Heart right ventricle (tissue), 16 donors: ENCODE measurements at regions not wholly inside any gene's neighbourhood (a gene's known extent, or its start where the extent isn't known, plus 50 kb on each side); places are given as distances from the start of the nearest gene placed in this dataset.
"Not testable (repeated sequence)": the region's sequence is repeated elsewhere in the genome, so short reads cannot be mapped to it uniquely, and the experiment has no call there.

Source experiments
- ATAC-seq, 8 donors: fragments of 200-7000 bp; cut with Tn5 transposase; one replicate each; pipeline ENCODE4 v1.9.1; 2020; ENCODE audit warnings: mild to moderate bottlenecking in 8 of 8, moderate library complexity in 8 of 8, moderate number of reproducible peaks in 1 of 8
- DNase-seq, 2 donors: peaks; one replicate each; pipeline ENCODE4 v3.0.0-alpha.2; 2020
- H3K27ac ChIP-seq, 10 donors: fragments of 200-600 bp; sonication (generic) in 2 of 10; one replicate each; pipeline versions ENCODE4 v1.5.0 to v1.8.0; 2020 to 2022; ENCODE audit warnings: mild to moderate bottlenecking in 3 of 10
- H3K27me3 ChIP-seq, 7 donors: fragments of 200-600 bp; one replicate each; pipeline ENCODE4 v1.8.0; 2021 to 2022; ENCODE audit warnings: mild to moderate bottlenecking in 2 of 7
- H3K36me3 ChIP-seq, 9 donors: fragments of 200-600 bp; sonication (generic) in 1 of 9; one replicate each; pipeline versions ENCODE4 v1.5.0 to v1.8.0; 2020 to 2022; ENCODE audit warnings: mild to moderate bottlenecking in 2 of 9
- H3K4me1 ChIP-seq, 9 donors: fragments of 200-600 bp; sonication (generic) in 1 of 9; one replicate each; pipeline versions ENCODE4 v1.5.0 to v1.8.0; 2020 to 2022; ENCODE audit warnings: mild to moderate bottlenecking in 4 of 9
- H3K4me3 ChIP-seq, 10 donors: fragments of 200-600 bp; sonication (generic) in 2 of 10; one replicate each; pipeline versions ENCODE4 v1.5.0 to v1.8.0; 2020 to 2022; ENCODE audit warnings: mild to moderate bottlenecking in 7 of 10, moderate library complexity in 2 of 10
- H3K9me3 ChIP-seq, 11 donors: fragments of 200-600 bp in 10 of 11; sonication (generic) in 2 of 11; one replicate each; pipeline versions ENCODE4 v1.5.0 to v1.8.0; 2013 to 2022; ENCODE audit warnings: mild to moderate bottlenecking in 2 of 11, control low read depth in 1 of 11, moderate library complexity in 1 of 11
- CTCF ChIP-seq, 9 donors: fragments of 200-600 bp; sonication (generic) in 2 of 9; IDR thresholded peaks; one replicate each; pipeline versions ENCODE4 v1.5.0 to v1.8.0; 2021 to 2022; ENCODE audit warnings: antibody characterized with exemption in 9 of 9, mild to moderate bottlenecking in 5 of 9, moderate library complexity in 1 of 9
- WGBS, 2 donors: extraction: QIAGEN DNeasy Blood & Tissue Kit; methylation state at CpG; one replicate each; pipeline ENCODE4 v1.1.7; 2013; ENCODE audit warnings: inconsistent platforms in 1 of 2; 5-methylcytosine and 5-hydroxymethylcytosine counted together
- intact Hi-C, 10 donors: fragments of 100-400 bp; cut with DNase I; formaldehyde crosslinking; loops; one replicate each; pipeline versions ENCODE4 v1.11.1 to v1.14.2; 2022
- donor health status: Arrhythmogenic right ventricular cardiomyopathy.
- donor health status: ischemic (EF 13 %, LVEDD 7.1; RV severe dilation, severe dysfunction).
- donor health status: healthy with polysubstance abuse.
- donor health status: DM: no; HTN: yes; CAD: no.
- donor health status: DM: no; HTN: no; CAD: no.
- donor health status: ischemic (EF 25% LVEDD 6.9; RV normal size, moderate dysfunction).
- donor health status: ischemic (EF 25% LVEDD 5.7; RV mildly dilated, moderate dysfunction).
- donor health status: healthy.
- donor health status: DM: yes; HTN: yes; CAD: no.
- donor health status: Ischemic cardiomyopathy.
- donor health status: ischemic (EF 35%, LVEDD 5.7; RV mildly dilated, moderate dysfunction).
- donor health status: nonischemic (EF 11% LVEDD 7.7; RV severe dilation, severe dysfunction).
- donor health status: DM: yes; HTN: yes; CAD: no.
- donor health status: PGD.
- donor health status: ischemic (EF 29% LVEDD 5.4; RV normal size, mild dysfunction).
- donor health status: nonischemic (EF 23%, LVEDD 6.1; RV moderate dilation, normal function).

- H3K4me1 ChIP-seq, result no peaks in the 10 kb centered on the region
- intact Hi-C loops, result no loop called here
- no peaks in the 10 kb centered on the region for H3K36me3 ChIP-seq
- ATAC-seq (no peak), DNase-seq (no peak)
- H3K27ac ChIP-seq, result no peak overlapping the region
- whole genome bisulfite sequencing, 2 donors, result 62 to 64% methylated on average over 6 of the region's 6 CpGs
- H3K9me3 ChIP-seq, result no peaks in the 10 kb centered on the region
- H3K4me3 ChIP-seq, result no peak overlapping the region
- H3K27me3 ChIP-seq, result peaks cover 0 to 4% (median 0%) of the 10 kb centered on the region in 7 donors
- TF ChIP-seq CTCF (IDR thresholded peaks at IDR 0.05), result no peak
Observed at GRCh38 chr1:58059789-58060188, 486.7 kb downstream of the OMA1 start.

GRCh38 chr1:58058323-58058722 is 488.2 kb downstream of the OMA1 start:
- H3K4me1 ChIP-seq, result no peaks in the 10 kb centered on the region
- no peak overlapping the region for H3K27ac ChIP-seq
- no peak overlapping the region for H3K4me3 ChIP-seq
- H3K27me3 ChIP-seq, result peaks cover 0 to 4% (median 0%) of the 10 kb centered on the region in 7 donors
- WGBS, 2 donors, result 76% methylated on average over 8 of the region's 8 CpGs
- no peaks in the 10 kb centered on the region for H3K9me3 ChIP-seq
- H3K36me3 ChIP-seq, result no peaks in the 10 kb centered on the region
- intact Hi-C loops, result no loop called here
- DNase-seq, result no peak
- no peak for TF ChIP-seq CTCF (IDR thresholded peaks at IDR 0.05)
- no peak for ATAC-seq

DNA sequence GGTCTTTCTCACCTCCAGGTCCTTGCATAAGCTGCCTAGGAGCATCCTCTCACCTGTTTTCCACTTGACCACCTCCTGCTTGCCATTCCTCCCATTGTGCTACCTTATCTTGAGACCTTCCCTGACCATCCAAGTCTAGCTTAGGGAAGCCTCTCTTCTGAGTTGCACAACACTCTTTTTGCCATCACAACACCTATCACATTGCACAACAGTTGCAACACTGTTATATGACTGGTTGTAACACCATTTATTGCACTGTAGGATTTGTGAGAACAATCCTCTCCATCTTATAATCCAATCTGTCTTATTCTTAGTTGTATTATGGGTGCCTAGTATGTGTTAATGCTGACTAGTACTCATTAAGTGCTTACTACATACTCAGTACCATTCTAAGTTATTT is 488.7 kb downstream of the OMA1 start:
- Histone ChIP-seq H3K4me1 (no peaks in the 10 kb centered on the region), H3K36me3 (no peaks in the 10 kb centered on the region), H3K27me3 (peaks cover 0 to 4% (median 0%) of the 10 kb centered on the region in 7 donors), H3K27ac (no peak overlapping the region), H3K4me3 (no peak overlapping the region), H3K9me3 (no peaks in the 10 kb centered on the region)
- ATAC-seq, result no peak
- no peak for DNase-seq
- TF ChIP-seq CTCF (IDR thresholded peaks at IDR 0.05), result no peak
- intact Hi-C loops, result no loop called here

GRCh38 chr1:58051187-58051586 is 495.3 kb downstream of the OMA1 start:
- H3K4me1 ChIP-seq, ATAC-seq, H3K36me3 ChIP-seq, H3K9me3 ChIP-seq, H3K4me3 ChIP-seq, H3K27ac ChIP-seq, intact Hi-C loops, DNase-seq, H3K27me3 ChIP-seq: not testable (repeated sequence)
- WGBS, 2 donors, result 91% methylated on average over 2 of the region's 2 CpGs

DNA sequence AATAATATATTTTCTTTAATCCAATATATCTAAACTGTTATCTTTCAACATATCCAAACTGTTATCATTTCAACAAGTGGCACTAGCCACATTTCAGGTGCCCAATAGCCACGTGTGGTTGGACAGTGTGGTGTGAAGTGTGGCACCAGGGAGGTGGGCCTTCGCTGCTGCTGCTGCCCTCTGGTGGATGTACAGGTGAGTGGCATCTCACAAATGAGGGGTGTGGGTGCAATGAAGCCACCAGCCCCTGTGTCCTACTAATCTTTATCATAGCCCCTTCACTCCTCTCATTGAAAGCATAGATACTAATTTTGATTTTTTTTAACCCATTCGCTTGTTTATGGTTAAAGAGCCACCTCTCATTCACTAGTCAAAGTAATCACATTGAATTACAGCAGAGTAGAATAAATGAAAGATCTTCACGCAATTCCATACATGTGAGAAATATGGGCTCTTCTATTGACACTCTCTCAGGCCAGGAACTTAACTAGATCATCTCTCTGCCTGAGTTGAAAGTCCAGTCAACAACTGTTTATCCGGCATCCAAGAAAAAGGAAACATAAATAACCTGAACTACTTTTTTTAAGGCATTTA is 499.2 kb downstream of the OMA1 start:
- H3K4me1 ChIP-seq, result no peaks in the 10 kb centered on the region
- no peaks in the 10 kb centered on the region for H3K27me3 ChIP-seq
- H3K9me3 ChIP-seq, result peaks cover 0 to 4% (median 0%) of the 10 kb centered on the region in 11 donors
- H3K36me3 ChIP-seq, result no peaks in the 10 kb centered on the region
- intact Hi-C loops, result loop anchor here (5.0 to 10.0 kb wide), 4 partner anchors 623 to 1223 kb away; partner anchors contain the start of gene DAB1 (in 4 of the 10)
- H3K4me3 ChIP-seq, result no peak overlapping the region
- H3K27ac ChIP-seq, result no peak overlapping the region
- WGBS, 2 donors, result 60 to 65% methylated on average over 5 of the region's 5 CpGs
- ATAC-seq (peak in 2 of 8 donors; percentile 50 to 53), DNase-seq (peak; percentile 9 to 27)
- peak; percentile 22 to 76 (median 68) for TF ChIP-seq CTCF (IDR thresholded peaks at IDR 0.05)
